NCI-H1694 treated with DMSO at 0.1 percent for 48 hours (cell line): ENCODE measurements at regions not wholly inside any gene's neighbourhood (a gene's known extent, or its start where the extent isn't known, plus 50 kb on each side); places are given as distances from the start of the nearest gene placed in this dataset.
A peak's percentile ranks its signal among the peaks of the same experiment; 100 is the strongest.

ENCODE experiments used
- DNase-seq: peaks from one replicate; lab custom pipeline; 2025; lab: John Stamatoyannopoulos, UW

DNA sequence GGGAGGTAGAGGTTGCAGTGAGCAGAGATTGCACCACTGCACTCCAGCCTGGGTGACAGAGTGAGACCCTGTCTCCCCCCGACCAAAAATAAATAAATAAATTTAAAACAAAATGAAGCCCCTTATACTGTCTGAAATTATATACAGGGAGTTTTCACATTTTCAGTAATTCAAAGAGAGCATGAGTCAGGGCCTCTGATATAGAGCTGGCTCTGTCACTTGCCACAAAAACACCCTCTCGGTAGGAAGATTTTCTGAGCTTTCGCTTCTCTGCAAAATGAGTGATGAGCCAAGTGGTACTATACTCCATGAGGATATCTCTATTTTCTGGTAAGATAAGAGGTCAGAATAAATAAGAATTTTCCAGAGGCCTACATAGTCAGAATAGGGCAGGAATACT is 462.9 kb downstream of the COG6 start:
- DNase-seq = no peak

DNA sequence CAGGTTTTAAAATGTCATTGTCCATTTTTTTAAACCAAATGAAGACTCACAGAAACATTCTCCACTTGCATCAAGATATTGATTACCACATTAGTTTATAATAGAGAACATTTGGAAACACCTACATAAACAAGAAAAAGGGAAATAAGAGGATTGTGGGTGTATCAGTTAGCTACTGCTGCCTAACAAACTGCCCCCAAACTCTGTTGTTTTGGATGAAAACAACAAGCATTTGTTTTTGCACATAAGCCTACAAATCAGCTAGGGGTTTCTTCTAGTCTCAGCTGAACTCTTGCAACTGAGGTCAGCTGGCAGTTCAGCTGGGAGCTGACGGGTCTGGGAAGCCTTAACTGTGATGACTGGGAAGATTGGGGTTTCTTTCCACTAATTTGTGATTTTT is 464.4 kb downstream of the COG6 start:
- DNase-seq = no peak

DNA sequence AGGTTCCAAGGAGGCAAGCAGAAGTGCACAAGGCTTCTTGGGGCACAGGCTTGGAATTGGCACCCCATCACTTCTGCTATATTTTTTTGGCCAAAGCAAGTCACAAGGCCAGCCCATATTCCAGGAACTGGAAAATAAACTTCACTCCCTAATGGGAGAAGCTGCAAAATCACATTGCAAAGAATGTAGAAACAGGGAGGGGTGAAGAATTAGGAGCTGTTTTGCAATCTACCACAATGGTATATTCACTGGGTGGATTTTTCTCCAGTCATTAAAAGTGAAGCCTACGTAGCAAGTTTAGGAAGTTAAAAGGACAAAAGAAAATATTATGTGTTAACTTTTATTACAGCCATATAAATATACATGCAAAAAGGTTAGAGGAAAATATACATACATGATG is 464.8 kb downstream of the COG6 start:
- no peak for DNase-seq

DNA sequence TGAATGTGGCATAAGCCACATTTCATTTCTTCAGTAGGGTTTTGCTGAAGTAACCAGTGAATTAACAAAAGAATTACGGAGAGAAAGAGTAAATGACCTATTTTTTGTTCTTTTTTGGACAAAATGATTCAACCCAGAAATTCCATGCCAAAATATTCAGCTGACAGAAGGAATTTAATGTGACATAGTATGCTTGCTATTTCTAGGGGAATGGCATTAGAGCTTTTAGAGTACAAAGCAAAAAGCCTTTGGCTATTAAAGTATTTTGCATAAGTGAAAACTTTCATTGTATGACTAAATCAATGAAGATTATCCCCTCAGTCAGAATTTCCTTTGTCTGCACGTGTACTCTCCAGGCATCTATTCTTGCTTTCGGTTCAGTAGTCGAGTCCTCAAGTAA is 465.3 kb downstream of the COG6 start:
- no peak for DNase-seq

DNA sequence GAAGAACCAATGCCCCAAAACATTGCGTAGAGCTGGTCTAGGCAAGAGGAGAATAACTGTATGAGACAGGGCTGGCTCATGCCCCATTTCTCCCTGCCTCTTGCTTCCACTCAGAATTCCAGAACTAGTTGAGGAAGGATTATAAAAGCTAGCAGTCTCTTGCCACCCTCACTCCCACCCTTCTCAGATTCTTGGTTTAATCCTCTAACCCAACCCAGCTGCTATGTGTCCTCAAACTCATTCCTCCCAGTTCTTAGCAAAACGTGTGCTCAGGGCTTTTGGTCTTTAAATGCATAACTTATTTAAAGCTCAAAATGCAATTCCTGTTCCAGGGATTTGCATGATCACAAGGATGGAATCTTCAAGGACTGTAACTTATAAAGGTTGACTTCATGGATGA is 466.3 kb downstream of the COG6 start:
- DNase-seq = no peak

DNA sequence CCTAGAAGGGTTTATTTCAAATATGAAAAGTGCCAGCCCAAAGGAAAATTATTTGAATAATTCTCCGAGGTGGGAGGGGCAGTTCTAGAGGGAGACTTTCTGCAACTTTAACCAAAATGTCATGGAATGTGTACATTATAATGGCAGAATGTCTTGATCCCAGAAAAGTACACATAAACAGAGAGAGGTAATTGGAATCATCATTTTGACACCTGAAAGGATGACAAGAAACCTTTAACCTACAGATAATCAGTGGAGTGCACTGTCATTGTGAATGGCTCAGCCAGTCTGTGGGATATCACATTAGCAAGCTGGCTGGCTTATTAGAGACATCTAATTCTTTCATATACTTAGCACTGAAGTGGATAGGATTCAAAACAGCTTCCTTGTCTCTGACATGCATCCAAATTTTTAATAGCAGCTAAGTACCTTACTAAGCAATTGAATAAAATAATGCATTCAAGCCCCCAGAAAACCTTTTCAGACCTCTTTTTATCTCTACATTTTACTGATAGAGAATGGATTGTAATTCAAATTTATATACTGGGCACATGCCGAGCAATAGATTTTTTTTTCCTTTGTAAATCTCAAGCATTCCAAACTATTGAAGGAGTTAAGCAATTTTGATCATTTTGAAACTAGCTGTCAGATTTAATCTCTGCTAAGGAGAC is 468.6 kb downstream of the COG6 start:
- peak; percentile 94 for DNase-seq

DNA sequence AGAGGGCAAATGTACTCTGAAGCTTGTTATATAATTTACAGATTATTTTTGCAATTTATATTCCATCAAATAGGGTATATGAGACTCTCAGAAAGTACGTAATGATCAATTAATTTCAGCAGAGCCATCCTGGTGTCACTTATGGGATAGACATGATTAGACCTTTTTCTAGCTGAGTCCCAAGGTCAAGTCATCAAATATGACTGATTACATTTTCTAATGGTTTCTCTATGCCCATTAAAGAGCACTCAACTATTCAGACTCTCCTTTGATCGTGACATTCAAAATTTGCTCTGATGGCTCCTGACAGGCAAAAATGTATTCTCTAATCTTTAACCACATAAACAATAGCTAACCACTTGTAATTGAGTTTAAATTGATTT is 469.2 kb downstream of the COG6 start:
- DNase-seq = peak; percentile 18

DNA sequence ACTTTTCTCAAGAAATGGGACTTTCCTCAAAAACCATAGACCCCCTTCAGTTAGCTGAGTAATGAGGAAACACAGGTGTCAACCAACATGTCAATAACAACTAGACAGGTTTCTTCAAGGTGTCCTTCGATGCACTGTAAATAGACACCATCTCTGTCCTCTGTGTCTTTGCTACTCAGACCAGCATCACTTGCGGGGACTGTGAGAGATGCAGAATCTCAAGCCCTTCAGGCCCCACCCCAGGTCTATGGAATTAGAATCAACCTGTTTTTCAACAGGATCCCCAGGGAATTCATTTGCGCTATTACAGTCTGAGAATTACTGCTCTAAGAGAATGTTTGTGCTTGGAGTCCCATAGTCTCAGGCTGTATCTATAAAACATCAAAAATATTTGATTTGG is 469.9 kb downstream of the COG6 start:
- DNase-seq = no peak

DNA sequence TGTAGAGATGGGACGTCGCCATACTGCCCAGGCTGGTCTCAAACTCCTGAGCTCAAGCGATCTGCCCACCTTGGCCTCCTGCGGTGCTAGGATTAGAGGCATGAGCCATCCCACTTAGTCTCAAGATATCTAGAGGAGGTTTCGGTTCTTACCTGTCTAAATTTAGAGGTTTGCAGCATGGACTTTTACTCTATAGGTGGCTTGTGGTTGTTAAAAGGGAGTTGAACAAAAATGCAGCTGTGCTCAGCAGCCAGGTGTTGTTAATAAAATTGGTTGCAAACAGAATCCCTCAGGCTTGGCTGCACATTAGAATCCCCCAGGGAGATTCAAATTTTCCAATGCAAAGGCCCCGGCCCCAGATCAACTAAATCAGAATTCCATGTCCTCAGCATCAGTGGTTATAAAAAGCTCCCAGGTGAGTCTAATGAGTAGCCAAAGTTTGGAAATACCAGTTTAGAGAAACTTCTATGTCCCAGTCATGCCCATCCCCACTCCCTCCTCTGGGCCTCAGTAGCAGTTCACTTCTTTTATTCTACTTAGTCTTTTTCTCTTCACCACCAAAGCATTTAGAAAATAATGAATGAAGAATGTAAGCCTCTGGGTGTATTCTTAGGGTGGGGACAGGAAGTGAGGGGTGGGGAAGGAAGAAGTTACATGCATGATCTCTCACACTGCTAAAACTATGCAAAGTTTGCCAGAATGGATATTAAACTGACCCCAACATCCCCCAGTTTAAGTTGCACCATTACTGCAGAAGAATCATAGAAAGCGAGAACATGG is 471.0 kb downstream of the COG6 start:
- DNase-seq = no peak

DNA sequence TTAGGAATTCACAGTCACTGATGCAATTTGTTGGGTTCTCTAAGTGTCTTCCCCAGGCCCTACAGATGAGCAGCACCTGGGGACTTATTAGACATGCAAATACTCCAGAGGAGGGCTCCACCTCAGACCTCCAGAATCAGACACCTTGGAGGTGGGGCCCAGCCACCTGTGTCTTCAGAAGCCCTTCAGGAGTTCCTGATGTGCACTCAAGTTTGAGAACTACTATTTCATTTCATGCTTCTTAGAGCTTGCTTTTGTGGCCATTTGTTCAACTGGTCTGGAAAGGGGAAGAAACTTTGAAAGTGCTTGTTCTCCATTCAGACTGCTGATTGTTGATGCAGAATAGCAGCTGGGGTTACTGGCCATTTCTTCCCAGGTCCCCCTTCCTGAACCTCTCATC is 472.0 kb downstream of the COG6 start:
- DNase-seq = no peak

DNA sequence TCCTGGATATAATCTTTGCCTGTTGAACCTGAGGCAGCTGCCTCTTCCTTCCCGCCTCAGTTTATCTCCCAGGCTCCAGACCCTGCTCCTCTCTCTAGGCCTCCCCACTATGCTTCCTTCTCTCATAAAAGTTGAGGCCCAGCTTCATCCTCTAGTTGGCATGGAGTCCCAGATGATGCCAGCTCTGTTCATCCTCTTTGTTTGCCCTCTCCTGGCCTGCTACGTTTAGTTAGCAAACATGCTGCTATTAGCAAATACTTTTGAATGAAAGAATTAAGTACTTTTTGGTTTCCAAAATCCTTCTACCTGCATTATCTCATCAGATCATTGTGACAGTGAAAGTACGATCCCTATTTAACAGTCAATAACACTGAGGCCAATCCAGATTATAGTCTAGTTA is 472.5 kb downstream of the COG6 start:
- no peak for DNase-seq

DNA sequence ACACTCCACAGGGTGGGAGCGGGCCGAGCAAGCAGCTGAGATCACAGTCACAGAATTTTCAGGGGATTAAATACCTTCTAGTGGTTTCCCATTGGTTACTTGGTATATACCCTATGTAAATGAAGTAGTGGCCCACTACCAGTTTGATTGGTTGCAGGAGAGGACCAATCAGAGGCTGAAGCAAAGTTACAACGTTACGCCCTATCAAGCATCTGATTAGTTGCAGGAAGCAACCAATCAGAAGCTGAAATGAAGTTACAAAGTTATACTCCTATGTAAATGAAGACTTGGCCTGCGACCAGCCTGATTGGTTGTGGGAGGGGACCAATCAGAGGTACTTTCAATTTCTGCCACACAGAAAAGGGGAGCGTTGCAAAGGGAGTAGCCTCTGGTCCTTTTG is 474.0 kb downstream of the COG6 start:
- DNase-seq = no peak

DNA sequence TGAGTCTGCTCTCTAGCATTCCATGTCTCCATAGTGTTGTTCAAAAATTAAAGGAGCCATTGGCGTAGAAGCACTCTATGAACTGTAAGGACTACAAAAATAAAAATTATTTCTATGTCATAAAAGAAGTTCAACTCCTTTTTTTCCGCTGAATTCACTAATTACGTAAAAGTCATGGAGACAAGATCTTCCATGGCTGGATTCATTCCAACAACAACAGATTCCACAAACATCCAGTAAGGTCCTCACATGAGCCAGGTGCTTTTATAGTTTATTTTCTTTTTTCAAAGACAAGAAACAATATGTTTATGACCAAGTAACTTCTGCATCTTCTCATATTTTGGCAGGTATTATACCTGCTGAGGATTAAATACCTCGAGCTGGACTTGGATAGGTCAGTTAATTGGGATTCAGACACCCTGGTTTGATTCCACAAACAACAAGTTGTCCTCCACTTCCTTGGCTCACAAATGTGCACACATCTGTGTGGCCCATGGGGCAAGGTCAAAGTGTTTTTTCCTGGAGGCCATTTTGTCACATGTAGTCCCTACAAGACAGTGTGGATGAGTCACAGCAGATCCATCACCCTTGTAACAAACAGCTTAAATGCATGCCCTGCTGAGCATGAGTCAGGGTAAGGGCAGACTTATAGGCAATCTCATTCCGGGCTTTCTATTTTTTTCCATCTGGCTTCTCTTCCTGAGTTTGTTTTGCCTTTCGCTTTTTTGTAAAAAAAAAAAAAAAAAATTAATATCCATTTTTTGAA is 475.6 kb downstream of the COG6 start:
- no peak for DNase-seq

DNA sequence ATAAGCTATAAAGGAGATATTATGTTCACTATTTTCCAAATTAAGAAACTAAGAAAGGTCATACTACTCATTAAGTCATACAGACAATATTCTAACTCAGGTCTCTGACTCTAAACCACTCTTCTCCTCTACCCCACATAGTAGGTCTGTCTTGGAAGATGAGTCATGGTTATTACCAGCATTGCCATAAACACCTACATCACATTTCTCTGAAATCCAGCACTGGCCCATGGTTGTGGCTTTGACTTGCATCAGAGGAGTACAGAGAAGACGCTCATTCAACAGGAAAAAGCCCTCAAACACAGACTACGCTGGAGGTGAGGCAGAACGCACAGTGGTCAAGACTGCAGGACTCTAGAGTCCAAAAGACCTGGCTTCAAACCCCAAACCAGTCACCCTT is 476.8 kb downstream of the COG6 start:
- DNase-seq = no peak

DNA sequence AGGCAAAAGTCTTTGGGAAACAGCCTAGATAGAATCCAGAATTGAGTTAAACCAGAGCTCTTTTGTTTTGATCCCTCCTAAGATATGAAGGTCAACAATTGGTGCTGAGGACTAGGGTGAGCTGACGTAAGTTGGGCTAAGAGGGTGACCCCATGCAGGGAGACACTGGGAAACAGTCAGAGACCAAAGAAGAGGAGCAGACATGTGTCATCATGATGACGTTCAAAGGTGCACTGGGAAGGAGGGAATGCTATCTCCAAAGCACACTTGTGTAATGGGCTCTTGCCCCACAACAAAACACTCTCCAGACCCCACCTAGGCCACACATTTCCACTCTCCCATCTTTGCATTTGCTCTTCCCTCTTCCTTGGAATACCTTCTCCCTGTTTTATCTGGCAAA is 481.4 kb downstream of the COG6 start:
- no peak for DNase-seq

DNA sequence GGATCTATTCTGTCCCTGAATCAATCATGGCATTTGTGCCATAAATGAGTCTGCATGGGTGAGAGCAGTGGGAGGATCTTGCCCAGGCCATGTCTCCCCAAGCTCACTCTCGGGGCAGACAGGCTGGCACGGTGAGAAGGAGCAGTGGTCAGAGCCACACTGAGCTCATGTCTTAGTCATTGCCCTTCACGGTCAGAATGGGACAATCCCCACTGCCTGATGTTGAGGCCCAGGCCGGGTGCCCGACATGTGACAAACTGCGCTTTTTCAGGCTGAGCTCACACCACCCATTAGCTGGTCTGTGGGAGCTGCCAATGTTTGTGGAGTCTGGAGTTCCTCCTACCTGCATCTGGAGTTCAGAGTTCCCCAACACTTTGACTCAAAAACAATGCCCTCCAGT is 481.9 kb downstream of the COG6 start:
- DNase-seq = no peak

DNA sequence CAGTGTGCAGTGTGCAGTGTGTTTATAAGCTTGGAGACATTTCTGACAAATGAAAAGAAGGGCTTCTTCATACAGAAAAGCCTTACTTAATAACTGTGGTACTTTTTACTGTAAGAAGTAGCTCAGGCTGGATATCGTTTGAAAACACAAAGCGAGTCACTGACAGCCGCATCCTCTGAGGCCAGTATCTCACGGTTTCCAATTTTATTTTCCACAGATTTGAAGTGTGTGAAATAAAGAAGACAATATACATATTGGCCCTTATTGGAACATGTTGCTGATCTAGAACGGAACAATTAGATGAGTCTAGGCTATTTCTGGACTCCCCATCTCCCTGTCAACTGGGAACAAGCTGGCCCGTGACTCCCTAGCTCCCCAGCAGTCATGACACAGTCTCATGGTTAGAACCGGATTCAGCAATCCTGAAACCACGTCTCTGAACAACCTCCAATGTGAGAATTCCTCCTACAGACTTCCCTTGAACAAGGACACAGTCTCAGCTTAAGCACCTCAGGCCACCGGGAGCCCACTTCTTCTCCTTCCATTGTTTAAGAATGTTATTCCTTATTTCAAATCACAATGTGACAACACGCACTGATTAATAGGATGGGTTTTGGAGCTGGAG is 484.5 kb downstream of the COG6 start:
- no peak for DNase-seq

DNA sequence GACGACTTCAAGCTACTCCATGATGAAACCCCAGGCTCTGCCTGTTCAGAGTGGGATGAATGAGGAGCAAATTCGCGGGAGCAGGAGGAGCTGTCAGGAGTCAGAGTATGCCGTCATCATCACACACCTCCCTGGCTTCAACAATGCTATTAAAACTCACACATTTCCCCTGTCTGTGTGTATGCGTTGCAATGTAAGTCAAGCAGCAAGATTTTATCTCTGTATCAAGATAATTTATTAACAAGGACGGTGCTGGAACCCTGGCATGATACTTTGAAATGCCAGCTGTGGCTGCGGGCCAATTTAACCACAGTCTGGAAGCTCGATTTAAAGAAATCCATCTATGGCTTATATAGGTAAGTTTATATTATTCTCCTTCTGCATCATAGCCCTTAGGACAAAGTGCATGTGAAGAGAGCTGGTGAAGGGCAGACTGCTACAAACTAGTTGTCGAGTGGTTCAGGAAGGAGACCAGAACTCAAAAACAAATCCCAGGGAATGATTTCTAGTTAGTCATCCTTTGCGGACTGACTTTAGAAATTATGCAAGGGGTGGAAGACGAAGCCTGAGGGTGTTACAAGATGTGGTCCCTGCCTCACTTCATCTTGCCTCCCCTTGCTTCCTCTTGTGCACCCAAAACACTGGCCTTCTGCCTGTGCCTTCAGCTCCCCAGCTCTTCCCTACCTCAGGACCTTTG is 486.5 kb downstream of the COG6 start:
- DNase-seq = no peak

DNA sequence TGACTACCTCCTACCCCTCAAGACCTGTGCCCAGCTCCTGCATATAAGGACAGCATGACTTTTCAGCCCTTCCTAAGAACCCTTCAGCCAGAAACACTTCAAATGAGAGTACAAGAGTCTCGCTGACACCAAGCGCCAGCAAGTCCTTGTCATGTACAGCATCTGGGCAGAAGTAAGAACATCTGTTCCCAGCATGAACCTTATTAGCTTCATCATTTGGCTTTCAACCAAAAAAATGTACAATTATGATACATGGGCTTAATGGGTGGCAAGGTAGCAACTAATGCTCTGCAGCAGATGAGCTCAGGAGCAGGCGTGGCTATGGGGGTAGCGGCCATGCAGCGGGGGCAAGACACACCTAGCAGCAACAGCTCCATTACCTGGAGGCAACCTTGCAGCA is 487.6 kb downstream of the COG6 start:
- peak; percentile 90 for DNase-seq

DNA sequence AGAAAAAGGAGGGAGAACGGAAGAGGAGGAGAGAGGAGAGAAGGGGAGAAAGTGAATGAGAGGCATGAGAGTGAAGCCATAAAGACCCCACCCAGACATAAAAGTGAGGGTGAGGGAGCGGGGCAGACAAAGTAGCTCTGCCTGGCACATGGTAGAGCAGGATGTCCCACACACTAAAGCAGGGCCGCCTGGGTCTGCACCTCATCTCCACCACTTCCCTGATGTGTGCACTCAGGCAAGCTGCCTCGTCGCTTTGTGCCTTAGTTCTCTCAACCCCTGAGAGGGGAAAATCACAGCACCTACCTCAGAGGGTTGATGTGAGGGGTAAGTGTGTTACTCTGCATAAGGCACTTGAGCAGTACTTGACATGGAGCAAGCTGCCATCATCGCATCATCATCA is 488.1 kb downstream of the COG6 start:
- no peak for DNase-seq

DNA sequence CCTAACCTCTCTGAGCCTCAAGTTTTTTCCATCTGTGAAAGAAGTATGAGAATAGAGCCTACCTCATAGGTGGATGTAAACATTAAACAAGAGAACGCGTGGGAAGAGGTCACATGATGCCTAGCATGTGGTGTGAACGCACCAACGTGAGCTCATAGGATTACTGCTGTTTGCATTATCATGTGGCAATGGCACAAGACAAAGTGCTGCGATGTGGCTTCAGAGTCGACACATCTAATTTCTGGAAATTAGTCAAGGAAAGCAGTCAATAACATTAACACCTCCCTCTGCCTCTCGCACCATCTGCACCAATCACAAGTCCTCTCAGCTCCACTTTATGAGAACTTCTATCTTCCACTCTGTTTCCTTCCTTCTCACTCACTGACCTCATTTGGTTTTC is 489.7 kb downstream of the COG6 start:
- DNase-seq = no peak

DNA sequence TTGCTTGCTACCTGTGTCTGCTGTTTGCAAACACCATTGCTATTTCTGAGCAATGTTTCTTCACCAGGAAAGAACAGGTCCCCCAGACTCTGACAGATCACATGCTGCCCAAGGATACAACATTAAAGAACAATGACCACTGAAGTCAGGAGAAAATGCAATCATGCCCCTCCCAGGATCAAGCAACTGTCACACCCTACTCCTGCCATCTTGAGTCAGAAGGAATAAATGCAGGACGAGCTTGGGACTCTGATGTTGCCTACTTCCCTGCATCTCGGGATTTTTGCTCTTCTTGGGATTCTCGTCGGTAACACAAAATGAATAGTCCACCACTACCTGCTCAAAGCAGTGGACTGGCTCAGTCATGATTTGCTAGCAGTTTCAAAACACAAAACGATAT is 490.6 kb downstream of the COG6 start:
- no peak for DNase-seq
